ENCODE measurements at regions not wholly inside any gene's neighbourhood (a gene's known extent, or its start where the extent isn't known, plus 50 kb on each side); places are given as distances from the start of the nearest gene placed in this dataset.

DNA sequence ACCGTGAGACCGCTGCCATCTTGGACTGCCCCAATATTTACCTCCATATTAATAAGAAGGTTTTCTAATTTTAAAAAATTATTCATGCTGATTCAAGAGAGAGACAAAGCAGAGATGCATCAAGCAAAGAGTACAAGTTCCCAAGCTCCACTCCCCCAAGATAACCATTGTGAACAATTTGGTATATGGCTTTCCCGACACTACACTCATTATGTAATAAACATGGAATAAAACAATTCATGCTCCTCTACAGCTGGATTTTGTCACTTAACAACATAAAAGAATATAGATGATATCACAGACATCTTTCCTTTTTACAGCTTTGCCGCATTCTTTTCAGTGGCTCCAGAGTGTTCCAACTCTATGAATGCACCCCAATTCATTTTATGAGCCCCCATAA is 307.6 kb downstream of the FGFR2 start:
- Mint-ChIP-seq H3K9me3 (ENCODE audit: insufficient read depth) (no peaks in the 10 kb centered on the region), H3K4me3 (no peak overlapping the region), H3K27me3 (peaks cover 7% of the 10 kb centered on the region), H3K4me1 (no peaks in the 10 kb centered on the region), H3K27ac (no peak overlapping the region)
- no peaks in the 10 kb centered on the region for H3K79me2 ChIP-seq (ENCODE audit: control insufficient read depth, insufficient read depth, low read length)
- no peak overlapping the region for H2AFZ ChIP-seq (ENCODE audit: insufficient read depth, low read depth, low read length, poor library complexity, severe bottlenecking)
- H3K4me2 ChIP-seq (replicated peaks; ENCODE audit: low read depth, low read length, poor library complexity, severe bottlenecking): no peak overlapping the region
- no peak for DNase-seq
- CTCF ChIA-PET: no interaction called here
- no peaks in the 10 kb centered on the region for H4K20me1 ChIP-seq (ENCODE audit: control insufficient read depth, insufficient read depth, low read length, poor library complexity, severe bottlenecking)
- TF ChIP-seq, protein P1, sequence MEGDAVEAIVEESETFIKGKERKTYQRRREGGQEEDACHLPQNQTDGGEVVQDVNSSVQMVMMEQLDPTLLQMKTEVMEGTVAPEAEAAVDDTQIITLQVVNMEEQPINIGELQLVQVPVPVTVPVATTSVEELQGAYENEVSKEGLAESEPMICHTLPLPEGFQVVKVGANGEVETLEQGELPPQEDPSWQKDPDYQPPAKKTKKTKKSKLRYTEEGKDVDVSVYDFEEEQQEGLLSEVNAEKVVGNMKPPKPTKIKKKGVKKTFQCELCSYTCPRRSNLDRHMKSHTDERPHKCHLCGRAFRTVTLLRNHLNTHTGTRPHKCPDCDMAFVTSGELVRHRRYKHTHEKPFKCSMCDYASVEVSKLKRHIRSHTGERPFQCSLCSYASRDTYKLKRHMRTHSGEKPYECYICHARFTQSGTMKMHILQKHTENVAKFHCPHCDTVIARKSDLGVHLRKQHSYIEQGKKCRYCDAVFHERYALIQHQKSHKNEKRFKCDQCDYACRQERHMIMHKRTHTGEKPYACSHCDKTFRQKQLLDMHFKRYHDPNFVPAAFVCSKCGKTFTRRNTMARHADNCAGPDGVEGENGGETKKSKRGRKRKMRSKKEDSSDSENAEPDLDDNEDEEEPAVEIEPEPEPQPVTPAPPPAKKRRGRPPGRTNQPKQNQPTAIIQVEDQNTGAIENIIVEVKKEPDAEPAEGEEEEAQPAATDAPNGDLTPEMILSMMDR (IDR thresholded peaks at IDR 0.05): no peak
- TF ChIP-seq EZH2 (IDR thresholded peaks at IDR 0.05; ENCODE audit: borderline replicate concordance, insufficient read depth, low read depth, low read length, poor library complexity, severe bottlenecking): no peak
- H3K27ac ChIP-seq (ENCODE audit: low read length in 2 of 2): no peak overlapping the region
- intact Hi-C loops (cut with micrococcal nuclease): no loop called here
- no peaks in the 10 kb centered on the region for H3K4me1 ChIP-seq (ENCODE audit: control insufficient read depth in 2 of 2, insufficient read depth in 2 of 2, low read length in 2 of 2)
- H3K4me3 ChIP-seq (ENCODE audit: control extremely low read depth in 1 of 5, extremely low read depth in 1 of 5, insufficient read depth in 1 of 5, low read depth in 2 of 5, low read length in 4 of 5): no peak overlapping the region
- no peaks in the 10 kb centered on the region for H3K27me3 ChIP-seq (replicated peaks in 1 of 4; ENCODE audit: control extremely low read depth in 1 of 4, control insufficient read depth in 3 of 4, insufficient read depth in 4 of 4, low read length in 3 of 4)
- peaks cover 0 to 4% (median 0%) of the 10 kb centered on the region in 3 donors for H3K9me3 ChIP-seq (ENCODE audit: control extremely low read depth in 1 of 3, control insufficient read depth in 2 of 3, insufficient read depth in 1 of 3, low read length in 2 of 3)
- no peak for ATAC-seq (ENCODE audit: low read depth)
- no peak overlapping the region for H3K9ac ChIP-seq (ENCODE audit: low read length)
- H3K36me3 ChIP-seq (replicated peaks in 1 of 2; ENCODE audit: control extremely low read depth in 1 of 2, control insufficient read depth in 1 of 2, extremely low read depth in 1 of 2, insufficient read depth in 2 of 2, low read length in 1 of 2): no peaks in the 10 kb centered on the region
- POLR2A ChIA-PET: no interaction called here
- 100% methylated on average over 1 of the region's 4 CpGs for WGBS (ENCODE audit: insufficient coverage)

DNA sequence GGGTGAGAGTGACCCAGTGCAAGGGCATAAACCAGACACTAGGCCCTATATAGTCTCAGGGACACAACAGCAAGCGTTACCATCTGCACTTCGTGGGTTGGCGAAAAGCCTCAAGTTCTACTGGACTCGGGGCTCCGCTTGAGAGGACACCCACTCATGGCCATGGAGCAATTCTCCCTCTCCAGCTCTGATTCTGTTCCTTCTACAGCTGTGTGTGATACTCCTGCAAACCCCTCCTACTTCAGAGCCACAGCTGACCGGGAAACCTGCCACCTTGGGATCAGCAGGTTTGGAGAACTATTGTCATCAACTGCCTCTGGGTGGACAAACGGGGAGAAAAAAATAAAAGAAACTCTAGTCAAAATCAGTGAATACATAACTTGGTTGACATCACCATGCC is 306.9 kb downstream of the FGFR2 start:
- H3K36me3 ChIP-seq (replicated peaks in 1 of 2; ENCODE audit: control extremely low read depth in 1 of 2, control insufficient read depth in 1 of 2, extremely low read depth in 1 of 2, insufficient read depth in 2 of 2, low read length in 1 of 2): no peaks in the 10 kb centered on the region
- ATAC-seq (ENCODE audit: low read depth) (no peak), DNase-seq (no peak)
- no peak overlapping the region for H3K27ac ChIP-seq (ENCODE audit: low read length in 2 of 2)
- no peak overlapping the region for H3K9ac ChIP-seq (ENCODE audit: low read length)
- no peaks in the 10 kb centered on the region for H3K79me2 ChIP-seq (ENCODE audit: control insufficient read depth, insufficient read depth, low read length)
- H3K4me1 ChIP-seq (ENCODE audit: control insufficient read depth in 2 of 2, insufficient read depth in 2 of 2, low read length in 2 of 2): no peaks in the 10 kb centered on the region
- H4K20me1 ChIP-seq (ENCODE audit: control insufficient read depth, insufficient read depth, low read length, poor library complexity, severe bottlenecking): no peaks in the 10 kb centered on the region
- ChIA-PET CTCF (no interaction called here), POLR2A (no interaction called here)
- intact Hi-C loops (cut with micrococcal nuclease): no loop called here
- WGBS (ENCODE audit: insufficient coverage): 83% methylated on average over 6 of the region's 7 CpGs
- no peak overlapping the region for H3K4me2 ChIP-seq (replicated peaks; ENCODE audit: low read depth, low read length, poor library complexity, severe bottlenecking)
- H3K4me1 Mint-ChIP-seq: no peaks in the 10 kb centered on the region
- no peaks in the 10 kb centered on the region for H3K9me3 Mint-ChIP-seq (ENCODE audit: insufficient read depth)
- peaks cover 0 to 4% (median 0%) of the 10 kb centered on the region in 3 donors for H3K9me3 ChIP-seq (ENCODE audit: control extremely low read depth in 1 of 3, control insufficient read depth in 2 of 3, insufficient read depth in 1 of 3, low read length in 2 of 3)
- H3K4me3 ChIP-seq (ENCODE audit: control extremely low read depth in 1 of 5, extremely low read depth in 1 of 5, insufficient read depth in 1 of 5, low read depth in 2 of 5, low read length in 4 of 5): no peak overlapping the region
- H2AFZ ChIP-seq (ENCODE audit: insufficient read depth, low read depth, low read length, poor library complexity, severe bottlenecking): no peak overlapping the region
- no peak overlapping the region for H3K4me3 Mint-ChIP-seq
- H3K27me3 Mint-ChIP-seq: peaks cover 7% of the 10 kb centered on the region
- no peak overlapping the region for H3K27ac Mint-ChIP-seq
- no peaks in the 10 kb centered on the region for H3K27me3 ChIP-seq (replicated peaks in 1 of 4; ENCODE audit: control extremely low read depth in 1 of 4, control insufficient read depth in 3 of 4, insufficient read depth in 4 of 4, low read length in 3 of 4)
- no peak for TF ChIP-seq EZH2 (IDR thresholded peaks at IDR 0.05; ENCODE audit: borderline replicate concordance, insufficient read depth, low read depth, low read length, poor library complexity, severe bottlenecking)
- TF ChIP-seq, protein P1 (IDR thresholded peaks at IDR 0.05): no peak

Measured in B cell (primary cell).